ENCODE measurements at regions not wholly inside any gene's neighbourhood (a gene's known extent, or its start where the extent isn't known, plus 50 kb on each side); places are given as distances from the start of the nearest gene placed in this dataset.
A peak's percentile ranks its signal among the peaks of the same experiment; 100 is the strongest.
"Not testable (repeated sequence)": the region's sequence is repeated elsewhere in the genome, so short reads cannot be mapped to it uniquely, and the experiment has no call there.

DNA sequence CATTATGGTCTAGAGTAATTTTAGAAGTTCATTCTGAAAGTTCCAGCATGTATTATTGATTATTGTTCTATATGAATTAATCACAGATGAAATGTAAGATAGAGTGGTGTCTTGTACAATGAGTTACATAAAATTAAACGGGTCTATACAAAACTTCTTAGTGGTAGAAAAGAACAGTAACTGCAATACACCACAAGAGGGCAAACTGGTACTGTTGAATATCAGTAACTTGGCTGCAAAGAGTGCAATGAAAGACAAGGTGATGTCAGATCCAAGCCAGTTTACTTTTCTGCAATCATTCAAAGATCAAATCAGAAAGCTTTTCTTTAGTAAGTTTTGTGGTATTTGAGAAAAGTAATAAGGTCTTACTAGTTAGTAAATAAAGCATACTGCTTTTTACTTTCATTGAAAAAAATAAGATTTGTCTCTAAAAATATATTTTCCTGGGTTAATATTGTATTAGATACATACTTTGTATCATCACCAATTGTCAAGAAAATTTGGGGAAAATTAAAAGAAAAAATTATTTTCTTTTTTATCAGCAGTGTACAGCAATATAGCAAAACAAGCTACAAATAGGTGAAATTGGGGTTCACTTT, 66.4 kb upstream of the BTG3 start:
- TF ChIP-seq, protein P1, sequence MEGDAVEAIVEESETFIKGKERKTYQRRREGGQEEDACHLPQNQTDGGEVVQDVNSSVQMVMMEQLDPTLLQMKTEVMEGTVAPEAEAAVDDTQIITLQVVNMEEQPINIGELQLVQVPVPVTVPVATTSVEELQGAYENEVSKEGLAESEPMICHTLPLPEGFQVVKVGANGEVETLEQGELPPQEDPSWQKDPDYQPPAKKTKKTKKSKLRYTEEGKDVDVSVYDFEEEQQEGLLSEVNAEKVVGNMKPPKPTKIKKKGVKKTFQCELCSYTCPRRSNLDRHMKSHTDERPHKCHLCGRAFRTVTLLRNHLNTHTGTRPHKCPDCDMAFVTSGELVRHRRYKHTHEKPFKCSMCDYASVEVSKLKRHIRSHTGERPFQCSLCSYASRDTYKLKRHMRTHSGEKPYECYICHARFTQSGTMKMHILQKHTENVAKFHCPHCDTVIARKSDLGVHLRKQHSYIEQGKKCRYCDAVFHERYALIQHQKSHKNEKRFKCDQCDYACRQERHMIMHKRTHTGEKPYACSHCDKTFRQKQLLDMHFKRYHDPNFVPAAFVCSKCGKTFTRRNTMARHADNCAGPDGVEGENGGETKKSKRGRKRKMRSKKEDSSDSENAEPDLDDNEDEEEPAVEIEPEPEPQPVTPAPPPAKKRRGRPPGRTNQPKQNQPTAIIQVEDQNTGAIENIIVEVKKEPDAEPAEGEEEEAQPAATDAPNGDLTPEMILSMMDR (IDR thresholded peaks at IDR 0.05), result peak; percentile 75
- Histone ChIP-seq H3K36me3 (no peaks in the 10 kb centered on the region), H3K4me1 (ENCODE audit: control insufficient read depth in 1 of 2, insufficient read depth in 1 of 2, low read depth in 1 of 2, low read length in 1 of 2) (no peaks in the 10 kb centered on the region), H3K27me3 (no peaks in the 10 kb centered on the region), H3K9me3 (no peaks in the 10 kb centered on the region), H3K27ac (no peak overlapping the region), H3K4me3 (ENCODE audit: low read depth in 1 of 2, low read length in 1 of 2) (no peak overlapping the region)

DNA sequence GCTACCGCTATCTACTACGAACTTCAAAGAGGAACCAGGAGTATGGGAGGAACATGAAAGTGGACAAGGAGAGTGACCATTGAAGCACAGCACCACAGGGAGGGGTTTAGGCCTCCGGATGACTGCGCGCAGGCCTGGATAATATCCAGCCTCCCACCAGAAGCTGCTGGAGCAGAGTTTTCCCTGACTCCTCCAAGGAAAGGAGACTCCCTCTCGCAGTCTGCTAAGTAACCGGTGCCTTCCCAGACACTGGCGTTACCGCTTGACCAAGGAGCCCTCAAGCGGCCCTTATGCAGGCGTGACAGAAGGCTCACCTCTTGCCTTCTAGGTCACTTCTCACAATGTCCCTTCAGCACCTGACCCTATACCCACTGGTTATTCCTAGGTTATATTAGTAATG, 64.2 kb upstream of the BTG3 start:
- H3K4me1 ChIP-seq (ENCODE audit: control insufficient read depth in 1 of 2, insufficient read depth in 1 of 2, low read depth in 1 of 2, low read length in 1 of 2); H3K36me3 ChIP-seq; H3K27ac ChIP-seq; H3K4me3 ChIP-seq (ENCODE audit: low read depth in 1 of 2, low read length in 1 of 2); H3K27me3 ChIP-seq; H3K9me3 ChIP-seq: not testable (repeated sequence)

DNA sequence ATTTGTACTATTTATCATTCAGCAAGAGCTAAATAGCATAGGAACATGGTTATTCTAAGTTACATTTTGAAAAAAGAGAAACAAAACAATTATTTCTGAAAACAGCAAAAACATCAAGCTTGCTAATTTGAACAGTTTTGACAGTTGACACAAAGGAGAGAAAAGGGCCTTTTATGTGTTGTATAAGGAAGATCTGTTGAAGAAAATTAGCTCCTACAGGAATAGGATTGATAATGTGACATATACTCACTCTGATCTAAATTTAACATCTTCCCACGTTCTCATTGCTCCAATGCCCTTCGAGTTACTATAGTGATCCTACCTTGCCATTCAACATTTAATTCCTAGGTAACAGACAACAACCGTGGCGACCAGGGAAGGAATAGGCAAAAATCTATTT, 61.4 kb upstream of the BTG3 start:
- Histone ChIP-seq H3K9me3 (no peaks in the 10 kb centered on the region), H3K36me3 (no peaks in the 10 kb centered on the region), H3K4me1 (ENCODE audit: control insufficient read depth in 1 of 2, insufficient read depth in 1 of 2, low read depth in 1 of 2, low read length in 1 of 2) (no peaks in the 10 kb centered on the region), H3K4me3 (ENCODE audit: low read depth in 1 of 2, low read length in 1 of 2) (no peak overlapping the region), H3K27me3 (no peaks in the 10 kb centered on the region), H3K27ac (no peak overlapping the region)
- TF ChIP-seq, protein P1 (IDR thresholded peaks at IDR 0.05), result no peak

DNA sequence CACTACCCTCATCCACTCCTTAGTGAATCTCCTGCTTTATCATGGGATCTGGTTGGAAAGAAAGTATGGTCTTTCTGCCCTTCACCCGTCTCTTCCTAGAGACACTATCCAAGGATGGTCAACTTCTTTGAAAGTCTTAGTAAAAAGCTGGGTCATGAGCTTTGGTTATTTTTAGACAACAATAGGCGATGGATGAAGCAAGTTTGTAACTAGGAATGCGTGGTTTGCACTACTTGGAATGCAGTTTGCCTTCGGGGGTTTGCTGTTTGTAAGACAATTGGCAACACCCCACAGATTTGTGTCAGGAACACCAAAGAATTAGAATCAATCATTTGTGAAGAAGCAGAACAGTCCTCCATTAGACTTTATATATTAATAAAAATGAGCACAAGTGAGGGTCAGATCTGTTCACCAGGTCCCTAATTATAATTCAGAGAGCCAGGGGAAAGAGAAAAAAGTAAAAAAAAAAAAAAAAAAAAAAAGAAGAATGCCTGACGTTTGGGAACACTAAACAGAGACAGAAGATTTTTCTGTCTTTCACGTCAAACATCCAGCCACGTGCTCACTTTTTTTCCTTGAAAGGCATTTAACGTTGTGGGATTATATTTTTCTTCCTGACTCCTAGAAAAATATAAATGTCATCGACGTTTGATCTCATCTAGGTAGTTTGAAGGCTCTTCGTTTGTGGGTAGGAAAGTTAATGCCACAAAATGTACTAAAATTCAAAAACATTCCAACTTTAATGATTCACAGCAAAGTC, 60.7 kb upstream of the BTG3 start:
- no peak overlapping the region for H3K27ac ChIP-seq
- H3K4me1 ChIP-seq (ENCODE audit: control insufficient read depth in 1 of 2, insufficient read depth in 1 of 2, low read depth in 1 of 2, low read length in 1 of 2), result no peaks in the 10 kb centered on the region
- no peak overlapping the region for H3K4me3 ChIP-seq (ENCODE audit: low read depth in 1 of 2, low read length in 1 of 2)
- no peaks in the 10 kb centered on the region for H3K36me3 ChIP-seq
- TF ChIP-seq, protein P1 (IDR thresholded peaks at IDR 0.05), result no peak
- no peaks in the 10 kb centered on the region for H3K9me3 ChIP-seq
- no peaks in the 10 kb centered on the region for H3K27me3 ChIP-seq

DNA sequence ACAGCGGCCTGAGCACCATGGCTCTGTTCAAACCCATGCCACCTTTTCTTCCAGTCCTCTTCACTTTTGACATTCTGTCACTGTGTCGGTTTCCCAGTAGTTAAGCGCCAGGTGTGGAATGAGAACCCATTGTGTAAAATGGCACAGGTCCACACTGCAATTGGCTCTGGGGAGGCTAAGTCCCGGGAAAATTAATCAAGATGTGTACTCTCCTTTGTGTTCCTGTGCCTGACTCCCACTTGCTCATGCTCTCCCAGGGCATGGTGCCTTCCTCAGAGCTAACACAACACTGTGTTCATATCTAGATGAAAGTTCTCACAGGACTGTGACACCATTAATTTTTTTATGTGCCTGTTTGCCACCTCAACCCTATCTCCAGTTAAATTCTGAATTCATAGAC, 59.0 kb upstream of the BTG3 start:
- no peak overlapping the region for H3K4me3 ChIP-seq (ENCODE audit: low read depth in 1 of 2, low read length in 1 of 2)
- H3K27ac ChIP-seq, result no peak overlapping the region
- H3K9me3 ChIP-seq, result no peaks in the 10 kb centered on the region
- TF ChIP-seq, protein P1 (IDR thresholded peaks at IDR 0.05), result no peak
- H3K36me3 ChIP-seq, result no peaks in the 10 kb centered on the region
- no peaks in the 10 kb centered on the region for H3K4me1 ChIP-seq (ENCODE audit: control insufficient read depth in 1 of 2, insufficient read depth in 1 of 2, low read depth in 1 of 2, low read length in 1 of 2)
- H3K27me3 ChIP-seq, result no peaks in the 10 kb centered on the region

DNA sequence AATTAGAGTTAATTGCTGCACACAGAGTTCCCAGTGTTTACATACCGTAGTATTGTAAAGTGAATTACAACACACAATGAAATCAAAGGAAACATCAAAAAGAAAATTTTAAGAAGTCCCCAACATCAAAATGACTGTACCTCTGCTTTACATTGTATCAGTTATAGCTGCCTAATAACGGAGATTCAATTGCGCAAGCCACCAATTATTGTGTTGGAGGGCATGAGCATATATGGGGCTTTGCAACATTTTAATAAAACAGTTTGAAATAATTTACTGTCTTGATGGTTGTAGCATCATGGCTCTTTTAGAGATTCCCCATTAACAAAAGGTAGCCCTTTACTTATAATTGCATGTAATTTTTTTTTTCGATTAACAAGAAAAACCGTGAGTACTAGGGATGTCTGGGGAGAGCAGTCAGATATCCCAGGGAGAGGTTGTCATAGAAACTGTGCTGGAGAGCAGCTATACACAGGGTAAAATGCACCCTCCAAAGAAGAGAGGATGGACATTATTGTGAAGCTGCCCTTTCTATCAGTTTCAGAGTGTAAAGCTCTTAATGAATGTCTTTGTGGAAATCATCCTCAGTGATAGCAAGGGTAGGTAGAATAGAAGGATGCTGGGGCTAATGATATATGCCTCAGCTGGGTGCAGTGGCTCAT, 55.9 kb upstream of the BTG3 start:
- Histone ChIP-seq H3K4me3 (ENCODE audit: low read depth in 1 of 2, low read length in 1 of 2) (no peak overlapping the region), H3K9me3 (no peaks in the 10 kb centered on the region), H3K4me1 (ENCODE audit: control insufficient read depth in 1 of 2, insufficient read depth in 1 of 2, low read depth in 1 of 2, low read length in 1 of 2) (no peaks in the 10 kb centered on the region)

More for the DNA sequence above, 55.9 kb upstream of the BTG3 start:
- Histone ChIP-seq H3K27ac (no peak overlapping the region), H3K36me3 (no peaks in the 10 kb centered on the region), H3K27me3 (no peaks in the 10 kb centered on the region)
- TF ChIP-seq, protein P1 (IDR thresholded peaks at IDR 0.05), result no peak

Measured in neutrophil (primary cell).